Transverse colon (tissue), 4 donors: ENCODE measurements at regions not wholly inside any gene's neighbourhood (a gene's known extent, or its start where the extent isn't known, plus 50 kb on each side); places are given as distances from the start of the nearest gene placed in this dataset.

ENCODE experiments used
- DNase-seq: peaks from one replicate; pipeline ENCODE4 v3.0.0-alpha.2; 2019
- H3K27ac ChIP-seq, 4 donors: fragments of 200-600 bp; sonication (generic); 2 replicates each; pipeline ENCODE4 v1.5.1; 2016 to 2018; ENCODE audit warnings: inconsistent platforms in 4 of 4
- H3K27me3 ChIP-seq: fragments of 200-600 bp; sonication (generic); 2 replicates; pipeline ENCODE4 v1.5.1; 2017; ENCODE audit warnings: inconsistent platforms
- H3K36me3 ChIP-seq, 4 donors: fragments of 200-600 bp; sonication (generic); 2 replicates each; pipeline ENCODE4 v1.5.1; 2017 to 2019; ENCODE audit warnings: inconsistent platforms in 4 of 4
- H3K4me1 ChIP-seq, 4 donors: fragments of 200-600 bp; sonication (generic); 2 replicates each; pipeline ENCODE4 v1.5.1; 2017 to 2020; ENCODE audit warnings: inconsistent platforms in 4 of 4
- H3K4me3 ChIP-seq, 4 donors: fragments of 200-600 bp; sonication (generic); 1 replicate in 1 of 4; 2 replicates in 3 of 4; pipeline versions ENCODE4 v1.5.1 to v1.6.1; 2017 to 2019; ENCODE audit warnings: inconsistent platforms in 4 of 4
- H3K9me3 ChIP-seq, 2 donors: fragments of 200-600 bp; sonication (generic); 2 replicates each; pipeline ENCODE4 v1.5.1; 2017 to 2019; ENCODE audit warnings: inconsistent platforms in 2 of 2
- CTCF ChIP-seq, 5 experiments: fragments of 200-600 bp in 3 of 5; fragments of 450-650 bp in 2 of 5; sonication (generic) in 3 of 5; IDR thresholded peaks; 1 replicate in 2 of 5; 2 replicates in 3 of 5; pipeline ENCODE4 v1.5.1; 2016 to 2017; ENCODE audit warnings: antibody characterized with exemption in 5 of 5, inconsistent platforms in 3 of 5, mild to moderate bottlenecking in 2 of 5, moderate library complexity in 1 of 5
- EP300 ChIP-seq: sonication (generic); formaldehyde crosslinking; IDR thresholded peaks from one replicate; pipeline ENCODE4 v1.6.1; 2017; ENCODE audit warnings: antibody characterized with exemption, low read depth
- POLR2A ChIP-seq: fragments of 450-650 bp; IDR thresholded peaks from one replicate; pipeline ENCODE4 v1.6.1; 2016; ENCODE audit warnings: antibody characterized with exemption, mild to moderate bottlenecking, moderate library complexity
- POLR2AphosphoS5 ChIP-seq, 3 donors: sonication (generic); formaldehyde crosslinking; IDR thresholded peaks; one replicate each; pipeline ENCODE4 v1.6.1; 2016; ENCODE audit warnings: antibody characterized with exemption in 3 of 3
- WGBS, 2 donors: methylation state at CpG; one replicate each; pipeline ENCODE4 v1.1.5; 2018; ENCODE audit warnings: low coverage in 1 of 2; 5-methylcytosine and 5-hydroxymethylcytosine counted together
- in situ Hi-C, 4 donors: fragments of 200-750 bp; cut with MboI; loops; one replicate each; pipeline versions ENCODE4 v1.15.0 to v1.15.1; 2017; ENCODE audit warnings: low sequenced_read_pairs in 3 of 4, low pct_ligation_motif_present in 1 of 4, low pct_unique_long_range_greater_than_20kb in 1 of 4
- intact Hi-C: fragments of 100-400 bp; cut with DNase I; formaldehyde crosslinking; loops from one replicate; pipeline ENCODE4 v1.15.1; 2023; ENCODE audit warnings: low total_unique reads

- in situ Hi-C loops, result no loop called here
- no peak for DNase-seq
Measured at GRCh38 chr6:19416811-19417210, 420.4 kb upstream of the ID4 start.

GRCh38 chr6:19417713-19418112, 419.5 kb upstream of the ID4 start:
- no peaks in the 10 kb centered on the region for H3K9me3 ChIP-seq
- no peaks in the 10 kb centered on the region for H3K27me3 ChIP-seq
- H3K36me3 ChIP-seq, result no peaks in the 10 kb centered on the region
- in situ Hi-C loops (no loop called here), intact Hi-C loops (no loop called here)
- H3K27ac ChIP-seq, result no peak overlapping the region
- H3K4me1 ChIP-seq, result no peaks in the 10 kb centered on the region
- no peak for DNase-seq
- H3K4me3 ChIP-seq, result no peak overlapping the region
- TF ChIP-seq POLR2A, result no peak
- TF ChIP-seq EP300, result no peak
- TF ChIP-seq POLR2AphosphoS5 (IDR thresholded peaks at IDR 0.05), result no peak
- no peak for TF ChIP-seq CTCF (IDR thresholded peaks at IDR 0.05)

More at GRCh38 chr6:19416811-19417210, 420.4 kb upstream of the ID4 start:
- Histone ChIP-seq H3K9me3 (no peaks in the 10 kb centered on the region), H3K36me3 (no peaks in the 10 kb centered on the region), H3K4me1 (no peaks in the 10 kb centered on the region), H3K27me3 (no peaks in the 10 kb centered on the region), H3K27ac (no peak overlapping the region), H3K4me3 (no peak overlapping the region)
- intact Hi-C loops, result no loop called here
- TF ChIP-seq POLR2AphosphoS5 (IDR thresholded peaks at IDR 0.05) (no peak), POLR2A (no peak), EP300 (no peak), CTCF (IDR thresholded peaks at IDR 0.05) (no peak)

GRCh38 chr6:19424853-19425252, 412.3 kb upstream of the ID4 start:
- 46 to 83% methylated on average over 1 to 2 of the region's 2 CpGs for WGBS, 2 donors
- no peak overlapping the region for H3K27ac ChIP-seq

GRCh38 chr6:19427548-19427947, 409.6 kb upstream of the ID4 start:
- H3K4me1 ChIP-seq, result no peaks in the 10 kb centered on the region
- no peaks in the 10 kb centered on the region for H3K27me3 ChIP-seq
- 65 to 91% methylated on average over 1 of the region's 1 CpG for WGBS, 2 donors
- no peak overlapping the region for H3K27ac ChIP-seq
- no peak overlapping the region for H3K4me3 ChIP-seq
- no peaks in the 10 kb centered on the region for H3K9me3 ChIP-seq
- in situ Hi-C loops, result no loop called here
- intact Hi-C loops, result no loop called here
- TF ChIP-seq POLR2A (no peak), POLR2AphosphoS5 (IDR thresholded peaks at IDR 0.05) (no peak), EP300 (no peak), CTCF (IDR thresholded peaks at IDR 0.05) (no peak)
- no peaks in the 10 kb centered on the region for H3K36me3 ChIP-seq
- DNase-seq, result no peak

More at GRCh38 chr6:19424853-19425252, 412.3 kb upstream of the ID4 start:
- Histone ChIP-seq H3K4me1 (no peaks in the 10 kb centered on the region), H3K27me3 (no peaks in the 10 kb centered on the region), H3K9me3 (no peaks in the 10 kb centered on the region), H3K4me3 (no peak overlapping the region), H3K36me3 (no peaks in the 10 kb centered on the region)
- no peak for TF ChIP-seq EP300
- TF ChIP-seq POLR2A, result no peak
- TF ChIP-seq POLR2AphosphoS5 (IDR thresholded peaks at IDR 0.05), result no peak
- TF ChIP-seq CTCF (IDR thresholded peaks at IDR 0.05), result no peak
- intact Hi-C loops, result no loop called here
- DNase-seq, result no peak
- in situ Hi-C loops, result no loop called here
